Cardiac muscle cell (in vitro differentiated cells and primary cell): ENCODE measurements at regions not wholly inside any gene's neighbourhood (a gene's known extent, or its start where the extent isn't known, plus 50 kb on each side); places are given as distances from the start of the nearest gene placed in this dataset.
A peak's percentile ranks its signal among the peaks of the same experiment; 100 is the strongest.

Source experiments
- DNase-seq, 2 donors: peaks; one replicate each; pipeline versions ENCODE4 v3.0.0 to v3.0.0-alpha.2; 2010 to 2017; ENCODE audit warnings: low read depth in 1 of 2, low spot score in 1 of 2
- H3K27ac ChIP-seq: fragments of 200-600 bp; sonication (generic); 2 replicates; pipeline ENCODE4 v1.5.1; 2016
- H3K27me3 ChIP-seq: fragments of 200-600 bp; sonication (generic); 2 replicates; pipeline ENCODE4 v1.6.0; 2016; ENCODE audit warnings: control low read depth
- H3K36me3 ChIP-seq: fragments of 200-600 bp; sonication (generic); 2 replicates; pipeline ENCODE4 v1.5.1; 2016; ENCODE audit warnings: control low read depth
- H3K4me1 ChIP-seq: fragments of 200-600 bp; sonication (generic); 2 replicates; pipeline ENCODE4 v1.8.1; 2017; ENCODE audit warnings: low read depth, mild to moderate bottlenecking, mixed run types
- H3K4me3 ChIP-seq: fragments of 200-600 bp; sonication (generic); 2 replicates; pipeline ENCODE4 v1.5.1; 2016; ENCODE audit warnings: mild to moderate bottlenecking
- H3K9me3 ChIP-seq: fragments of 200-600 bp; sonication (generic); 2 replicates; pipeline ENCODE4 v1.5.1; 2017; ENCODE audit warnings: low read depth, mild to moderate bottlenecking, control low read depth
- CTCF ChIP-seq: IDR thresholded peaks from 2 replicates; pipeline ENCODE4 v1.5.1; 2012; ENCODE audit warnings: low read depth, mild to moderate bottlenecking, low read length

- TF ChIP-seq CTCF, result no peak
- Histone ChIP-seq H3K4me3 (no peak overlapping the region), H3K9me3 (no peaks in the 10 kb centered on the region), H3K27me3 (no peaks in the 10 kb centered on the region), H3K4me1 (no peaks in the 10 kb centered on the region), H3K27ac (no peak overlapping the region), H3K36me3 (no peaks in the 10 kb centered on the region)
- peak in 1 of 2 donors; percentile 95 for DNase-seq
Measured at GRCh38 chr13:80469853-80470381, 129.0 kb upstream of the SPRY2 start.

- Histone ChIP-seq H3K4me1 (no peaks in the 10 kb centered on the region), H3K27me3 (no peaks in the 10 kb centered on the region), H3K27ac (no peak overlapping the region), H3K36me3 (no peaks in the 10 kb centered on the region), H3K4me3 (no peak overlapping the region), H3K9me3 (no peaks in the 10 kb centered on the region)
- DNase-seq, result peak in 1 of 2 donors; percentile 81
- no peak for TF ChIP-seq CTCF
Measured at GRCh38 chr13:80469105-80469852, 128.4 kb upstream of the SPRY2 start.

- H3K4me3 ChIP-seq, result no peak overlapping the region
- H3K27ac ChIP-seq, result no peak overlapping the region
- no peaks in the 10 kb centered on the region for H3K36me3 ChIP-seq
- DNase-seq, result no peak
- no peaks in the 10 kb centered on the region for H3K4me1 ChIP-seq
- H3K9me3 ChIP-seq, result no peaks in the 10 kb centered on the region
- no peaks in the 10 kb centered on the region for H3K27me3 ChIP-seq
- TF ChIP-seq CTCF, result no peak
Measured at GRCh38 chr13:80465321-80465720, 124.4 kb upstream of the SPRY2 start.

- Histone ChIP-seq H3K36me3 (no peaks in the 10 kb centered on the region), H3K9me3 (no peaks in the 10 kb centered on the region), H3K27me3 (no peaks in the 10 kb centered on the region), H3K27ac (no peak overlapping the region), H3K4me1 (no peaks in the 10 kb centered on the region), H3K4me3 (no peak overlapping the region)
- no peak for TF ChIP-seq CTCF
- peak; percentile 5 to 43 for DNase-seq
Measured at GRCh38 chr13:80463673-80464352, 122.9 kb upstream of the SPRY2 start.

GRCh38 chr13:80462567-80462966 lies 121.6 kb upstream of the SPRY2 start:
- DNase-seq, result no peak
- H3K9me3 ChIP-seq, result no peaks in the 10 kb centered on the region
- no peak overlapping the region for H3K4me3 ChIP-seq
- TF ChIP-seq CTCF, result no peak
- no peaks in the 10 kb centered on the region for H3K27me3 ChIP-seq
- no peak overlapping the region for H3K27ac ChIP-seq
- H3K36me3 ChIP-seq, result no peaks in the 10 kb centered on the region
- H3K4me1 ChIP-seq, result no peaks in the 10 kb centered on the region
